ENCODE measurements at regions not wholly inside any gene's neighbourhood (a gene's known extent, or its start where the extent isn't known, plus 50 kb on each side); places are given as distances from the start of the nearest gene placed in this dataset.

GRCh38 chr1:108045460-108045859 is 80.5 kb upstream of the VAV3 start:
- no peak for TF ChIP-seq CTCF (IDR thresholded peaks at IDR 0.05; ENCODE audit: low read depth, low read length)
- H3K4me3 ChIP-seq (ENCODE audit: low read depth, low read length) = no peak overlapping the region

- TF ChIP-seq CTCF (IDR thresholded peaks at IDR 0.05; ENCODE audit: low read depth, low read length) = no peak
- H3K4me3 ChIP-seq (ENCODE audit: low read depth, low read length) = no peak overlapping the region
Observed at GRCh38 chr1:108044318-108044717, 79.3 kb upstream of the VAV3 start.

GRCh38 chr1:108043707-108044106 is 78.7 kb upstream of the VAV3 start:
- TF ChIP-seq CTCF (IDR thresholded peaks at IDR 0.05; ENCODE audit: low read depth, low read length) = no peak
- no peak overlapping the region for H3K4me3 ChIP-seq (ENCODE audit: low read depth, low read length)

DNA sequence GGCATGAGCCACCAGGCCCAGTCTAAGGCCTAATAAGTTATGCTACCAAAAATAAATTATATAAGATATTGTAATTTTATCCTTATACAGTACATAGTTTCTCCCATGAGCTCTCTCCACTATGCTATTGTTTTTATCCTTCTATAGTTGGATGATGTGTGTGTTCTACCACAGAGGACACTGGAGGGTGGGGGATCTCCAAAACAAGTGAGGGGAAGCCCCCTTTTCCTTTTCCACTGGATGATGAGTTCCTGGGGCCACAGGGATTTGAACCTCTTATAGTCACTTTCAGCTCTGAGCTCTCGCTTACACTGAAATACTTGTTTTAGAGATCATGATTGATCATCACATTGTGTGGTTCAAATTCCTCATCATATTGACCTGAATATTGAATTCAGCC is 77.6 kb upstream of the VAV3 start:
- TF ChIP-seq CTCF (IDR thresholded peaks at IDR 0.05; ENCODE audit: low read depth, low read length) = no peak
- no peak overlapping the region for H3K4me3 ChIP-seq (ENCODE audit: low read depth, low read length)

- TF ChIP-seq CTCF (IDR thresholded peaks at IDR 0.05; ENCODE audit: low read depth, low read length) = no peak
- no peak overlapping the region for H3K4me3 ChIP-seq (ENCODE audit: low read depth, low read length)
Observed at GRCh38 chr1:108041360-108042142, 76.6 kb upstream of the VAV3 start.

GRCh38 chr1:108038653-108039236 is 73.8 kb upstream of the VAV3 start:
- TF ChIP-seq CTCF (IDR thresholded peaks at IDR 0.05; ENCODE audit: low read depth, low read length) = no peak
- no peak overlapping the region for H3K4me3 ChIP-seq (ENCODE audit: low read depth, low read length)

DNA sequence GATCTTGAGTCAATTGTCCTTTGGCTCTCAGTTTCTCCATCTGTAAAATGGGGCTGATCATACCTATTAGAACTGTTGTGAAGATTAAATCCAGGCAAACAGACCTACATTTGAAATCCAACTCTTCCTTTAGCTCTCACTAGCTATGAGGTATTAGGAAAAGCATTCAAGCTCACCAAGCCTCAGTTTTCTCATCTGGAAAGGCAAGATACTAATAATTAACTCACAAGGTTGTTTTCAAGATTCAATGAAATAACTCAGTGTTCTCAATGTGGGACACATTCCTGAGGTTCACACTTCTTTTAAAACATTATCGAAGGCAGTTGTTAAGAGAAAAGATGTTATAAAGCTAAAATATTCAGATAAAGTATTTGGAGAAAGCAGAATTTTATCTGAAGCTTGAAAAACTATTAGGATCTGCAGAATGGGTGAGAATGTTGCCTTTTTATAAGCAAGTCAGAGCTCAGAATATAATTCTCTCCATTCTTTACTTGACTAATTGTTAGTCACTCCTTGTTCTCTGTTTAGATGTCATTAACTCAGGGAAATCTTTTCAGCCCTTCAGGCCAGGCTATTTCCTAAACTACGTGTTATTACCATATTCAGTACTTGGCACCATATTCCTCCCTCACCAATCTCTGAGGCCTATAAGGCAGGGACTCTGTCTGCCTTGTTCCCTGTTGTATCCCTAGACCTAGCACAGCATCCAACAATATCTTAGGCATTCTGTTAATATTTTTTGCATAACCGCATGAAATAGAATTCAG is 72.0 kb upstream of the VAV3 start:
- H3K4me3 ChIP-seq (ENCODE audit: low read depth, low read length) = no peak overlapping the region
- no peak for TF ChIP-seq CTCF (IDR thresholded peaks at IDR 0.05; ENCODE audit: low read depth, low read length)
